GM12878 (cell line): ENCODE measurements at regions not wholly inside any gene's neighbourhood (a gene's known extent, or its start where the extent isn't known, plus 50 kb on each side); places are given as distances from the start of the nearest gene placed in this dataset.

ENCODE experiments used
- ATAC-seq: fragments of 200-7000 bp; cut with Tn5 transposase; 3 replicates; pipeline ENCODE4 v1.9.1; 2020; ENCODE audit warnings: mild to moderate bottlenecking, moderate library complexity
- BruUV-seq: library from RNA; stranded (reverse); fragments of 400-500 nt; replicated peaks from 2 replicates; lab custom pipeline; 2021; lab: Mats Ljungman, UMichigan
- CTCF ChIA-PET: fragments of 300-600 bp; sonication (Branson Sonifier 250); formaldehyde crosslinking; extraction: SDS; loops from one replicate; lab custom pipeline; 2021; ENCODE audit warnings: inconsistent platforms; lab: Yijun Ruan, JAX
- POLR2A ChIA-PET: fragments of 350-600 bp; formaldehyde crosslinking; extraction: SDS; loops from one replicate; lab custom pipeline; 2021; ENCODE audit warnings: inconsistent platforms; lab: Charles Lee
- RAD21 ChIA-PET: fragments of 300-600 bp; sonication (Branson Sonifier 250); formaldehyde crosslinking; loops from one replicate; lab custom pipeline; 2023; ENCODE audit warnings: antibody characterized with exemption; ENCODE audit not compliant: unreplicated experiment; lab: Charles Lee
- SMC1A ChIA-PET: fragments of 300-600 bp; sonication (Branson Sonifier 250); formaldehyde crosslinking; loops from one replicate; lab custom pipeline; 2023; ENCODE audit not compliant: unreplicated experiment, uncharacterized antibody; lab: Charles Lee
- DNase-seq: peaks from one replicate; pipeline ENCODE4 v3.0.0-alpha.2; 2011; ENCODE audit warnings: low read depth, low spot score
- FAIRE-seq: peaks from 3 replicates; lab custom pipeline; 2011; peaks lifted over from hg19 to GRCh38; lab: Jason Lieb, UNC
- H2AFZ ChIP-seq: 2 replicates; pipeline ENCODE4 v1.6.0; 2011; ENCODE audit warnings: low read depth, low read length, control low read depth; ENCODE audit not compliant: control insufficient read depth
- H3K27ac ChIP-seq: 2 replicates; pipeline ENCODE4 v1.5.1; 2011; ENCODE audit warnings: control low read depth; ENCODE audit not compliant: control insufficient read depth, insufficient read depth
- H3K27me3 ChIP-seq, 2 experiments: replicated peaks in 1 of 2; 2 replicates each; pipeline versions ENCODE4 v1.6.0 to v1.6.1; 2011; ENCODE audit warnings: low read length in 1 of 2; ENCODE audit not compliant: control insufficient read depth in 2 of 2, insufficient read depth in 2 of 2
- H3K36me3 ChIP-seq, 2 experiments: 2 replicates each; pipeline ENCODE4 v1.5.1; 2011; ENCODE audit warnings: low read length in 1 of 2; ENCODE audit not compliant: control insufficient read depth in 2 of 2, insufficient read depth in 2 of 2
- H3K4me1 ChIP-seq: 2 replicates; pipeline ENCODE4 v1.6.1; 2011; ENCODE audit warnings: mild to moderate bottlenecking, low read length, moderate library complexity, mixed read lengths; ENCODE audit not compliant: control insufficient read depth, insufficient read depth
- H3K4me2 ChIP-seq: 2 replicates; pipeline ENCODE4 v1.6.0; 2011; ENCODE audit warnings: control low read depth; ENCODE audit not compliant: control insufficient read depth, insufficient read depth
- H3K4me3 ChIP-seq: fragments of 200-600 bp; sonication (generic); 2 replicates; pipeline ENCODE4 v1.5.1; 2016
- H3K79me2 ChIP-seq: 2 replicates; pipeline ENCODE4 v1.6.0; 2011; ENCODE audit warnings: low read length; ENCODE audit not compliant: control insufficient read depth, insufficient read depth
- H3K9ac ChIP-seq: 2 replicates; pipeline ENCODE4 v1.8.0; 2011; ENCODE audit warnings: low read length, control low read depth, mixed read lengths; ENCODE audit not compliant: control insufficient read depth, insufficient read depth
- H3K9me3 ChIP-seq: replicated peaks from 3 replicates; pipeline ENCODE4 v1.5.1; 2011; ENCODE audit warnings: mild to moderate bottlenecking, low read length; ENCODE audit not compliant: control insufficient read depth, insufficient read depth
- H4K20me1 ChIP-seq: 2 replicates; pipeline ENCODE4 v1.6.0; 2011; ENCODE audit not compliant: control insufficient read depth, insufficient read depth
- ASH2L ChIP-seq: fragments of 300-600, 200-600 bp; sonication (generic); IDR thresholded peaks from 2 replicates; pipeline ENCODE4 v1.6.1; 2017; ENCODE audit warnings: low read depth, mild to moderate bottlenecking, borderline replicate concordance
- CHD2 ChIP-seq: IDR thresholded peaks from 2 replicates; pipeline ENCODE4 v1.6.1; 2011; ENCODE audit warnings: low read depth, low read length, improper control_type of control experiment, borderline replicate concordance
- CREM ChIP-seq: IDR thresholded peaks from 2 replicates; pipeline ENCODE4 v1.6.1; 2014; ENCODE audit warnings: antibody characterized with exemption, low read depth
- CUX1 ChIP-seq: IDR thresholded peaks from 2 replicates; pipeline ENCODE4 v1.6.1; 2012; ENCODE audit warnings: improper control_type of control experiment, low read depth, low read length; ENCODE audit not compliant: insufficient replicate concordance
- DPF2 ChIP-seq: fragments of 450-650 bp; IDR thresholded peaks from 2 replicates; pipeline ENCODE4 v1.6.1; 2017; ENCODE audit warnings: mild to moderate bottlenecking
- FOXK2 ChIP-seq: fragments of 450-650 bp; IDR thresholded peaks from 2 replicates; pipeline ENCODE4 v1.6.1; 2017; ENCODE audit warnings: mild to moderate bottlenecking, moderate library complexity
- JUNB ChIP-seq: IDR thresholded peaks from 2 replicates; pipeline ENCODE4 v1.6.1; 2016; ENCODE audit warnings: antibody characterized with exemption, mild to moderate bottlenecking
- MYC ChIP-seq: IDR thresholded peaks from 2 replicates; pipeline ENCODE4 v1.6.1; 2011; ENCODE audit warnings: mild to moderate bottlenecking, low read length, moderate library complexity, inconsistent platforms; ENCODE audit not compliant: insufficient read depth, insufficient replicate concordance, insufficient read length, severe bottlenecking
- NFYB ChIP-seq: IDR thresholded peaks from 2 replicates; pipeline ENCODE4 v1.6.1; 2011; ENCODE audit warnings: low read depth, mild to moderate bottlenecking, low read length, improper control_type of control experiment, moderate library complexity; ENCODE audit not compliant: insufficient read depth
- PAX5 ChIP-seq: IDR thresholded peaks from 2 replicates; pipeline ENCODE4 v1.6.1; 2011; ENCODE audit warnings: low read depth, low read length, borderline replicate concordance
- SMAD1 ChIP-seq: fragments of 450-650 bp; IDR thresholded peaks from 2 replicates; pipeline ENCODE4 v1.6.1; 2018; ENCODE audit warnings: mild to moderate bottlenecking, low read depth; ENCODE audit not compliant: partially characterized antibody
- TCF7 ChIP-seq: IDR thresholded peaks from 2 replicates; pipeline ENCODE4 v1.6.1; 2014; ENCODE audit warnings: antibody characterized with exemption, borderline replicate concordance
- WRNIP1 ChIP-seq: IDR thresholded peaks from 2 replicates; pipeline ENCODE4 v1.6.1; 2011; ENCODE audit warnings: low read depth, low read length, improper control_type of control experiment, borderline replicate concordance
- WGBS: methylation state at CpG from one replicate; pipeline ENCODE4 v1.1.6; 2016; ENCODE audit warnings: low lambda C conversion rate; ENCODE audit not compliant: insufficient replicate concordance, insufficient coverage; ENCODE audit errors: missing lambda C conversion rate; 5-methylcytosine and 5-hydroxymethylcytosine counted together
- in situ Hi-C: fragments of 300-500 bp; cut with MboI; formaldehyde crosslinking; loops from 9 replicates; pipeline ENCODE4 v1.14.3; 2018; ENCODE audit warnings: mixed read lengths
- intact Hi-C: fragments of 100-400 bp; cut with micrococcal nuclease; formaldehyde crosslinking; loops from one replicate; pipeline ENCODE4 v1.14.2; 2022; ENCODE audit not compliant: unreplicated experiment
- TF ChIP-seq, protein P1 (sequence below): IDR thresholded peaks from 2 replicates; pipeline ENCODE4 v1.6.1; 2012; ENCODE audit warnings: low read depth, low read length, improper control_type of control experiment
- TF ChIP-seq, protein P2 (sequence below): IDR thresholded peaks from 2 replicates; pipeline ENCODE4 v1.6.1; 2012; ENCODE audit warnings: low read length, inconsistent platforms

GRCh38 chr6:140228491-140228890, 854.0 kb upstream of the CITED2 start:
- H3K36me3 ChIP-seq = no peaks in the 10 kb centered on the region
- 0% methylated on average over 1 of the region's 1 CpG for WGBS
- no peak for ATAC-seq
- no peak overlapping the region for H3K9ac ChIP-seq
- ChIA-PET CTCF (no interaction called here), RAD21 (no interaction called here), POLR2A (no interaction called here), SMC1A (no interaction called here)
- no peak overlapping the region for H3K27ac ChIP-seq
- BruUV-seq = no TSS peak
- intact Hi-C loops = no loop called here
- H3K79me2 ChIP-seq = no peaks in the 10 kb centered on the region
- TF ChIP-seq CREM = no peak
- no peak for TF ChIP-seq CHD2
- TF ChIP-seq CUX1 = no peak
- TF ChIP-seq FOXK2 = no peak
- no peak for TF ChIP-seq DPF2
- no peak for TF ChIP-seq WRNIP1
- TF ChIP-seq TCF7 = no peak
- no peak for TF ChIP-seq ASH2L
- TF ChIP-seq, protein P1, sequence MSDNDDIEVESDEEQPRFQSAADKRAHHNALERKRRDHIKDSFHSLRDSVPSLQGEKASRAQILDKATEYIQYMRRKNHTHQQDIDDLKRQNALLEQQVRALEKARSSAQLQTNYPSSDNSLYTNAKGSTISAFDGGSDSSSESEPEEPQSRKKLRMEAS = no peak
- no peak for TF ChIP-seq JUNB
- TF ChIP-seq SMAD1 = no peak
- no peak for TF ChIP-seq NFYB
- TF ChIP-seq, protein P2, sequence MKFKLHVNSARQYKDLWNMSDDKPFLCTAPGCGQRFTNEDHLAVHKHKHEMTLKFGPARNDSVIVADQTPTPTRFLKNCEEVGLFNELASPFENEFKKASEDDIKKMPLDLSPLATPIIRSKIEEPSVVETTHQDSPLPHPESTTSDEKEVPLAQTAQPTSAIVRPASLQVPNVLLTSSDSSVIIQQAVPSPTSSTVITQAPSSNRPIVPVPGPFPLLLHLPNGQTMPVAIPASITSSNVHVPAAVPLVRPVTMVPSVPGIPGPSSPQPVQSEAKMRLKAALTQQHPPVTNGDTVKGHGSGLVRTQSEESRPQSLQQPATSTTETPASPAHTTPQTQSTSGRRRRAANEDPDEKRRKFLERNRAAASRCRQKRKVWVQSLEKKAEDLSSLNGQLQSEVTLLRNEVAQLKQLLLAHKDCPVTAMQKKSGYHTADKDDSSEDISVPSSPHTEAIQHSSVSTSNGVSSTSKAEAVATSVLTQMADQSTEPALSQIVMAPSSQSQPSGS = no peak
- no peak for TF ChIP-seq PAX5
- TF ChIP-seq MYC = no peak
- no peaks in the 10 kb centered on the region for H3K9me3 ChIP-seq
- H3K4me1 ChIP-seq = no peaks in the 10 kb centered on the region
- no peak overlapping the region for H3K4me2 ChIP-seq
- H2AFZ ChIP-seq = no peak overlapping the region
- in situ Hi-C loops = no loop called here
- H3K4me3 ChIP-seq = no peak overlapping the region
- FAIRE-seq = no peak
- DNase-seq = no peak
- no peaks in the 10 kb centered on the region for H4K20me1 ChIP-seq
- no peaks in the 10 kb centered on the region for H3K27me3 ChIP-seq
